Pulmonary artery endothelial cell (primary cell): ENCODE measurements at regions not wholly inside any gene's neighbourhood (a gene's known extent, or its start where the extent isn't known, plus 50 kb on each side); places are given as distances from the start of the nearest gene placed in this dataset.
"Not testable (repeated sequence)": the region's sequence is repeated elsewhere in the genome, so short reads cannot be mapped to it uniquely, and the experiment has no call there.

Experiments
- DNase-seq: peaks from one replicate; pipeline ENCODE4 v3.0.0-alpha.2; 2011; ENCODE audit warnings: low read depth, low spot score

- DNase-seq: no peak
Measured at GRCh38 chr1:178020968-178021640, 51.2 kb upstream of the SEC16B start.

- no peak for DNase-seq
Measured at GRCh38 chr1:178021950-178022349, 52.1 kb upstream of the SEC16B start.

GRCh38 chr1:178023181-178023618 lies 53.3 kb upstream of the SEC16B start:
- DNase-seq: no peak

GRCh38 chr1:178024504-178024903 lies 54.6 kb upstream of the SEC16B start:
- no peak for DNase-seq

- DNase-seq: no peak
Measured at GRCh38 chr1:178025613-178026356, 55.9 kb upstream of the SEC16B start.

GRCh38 chr1:178028841-178029481 lies 59.1 kb upstream of the SEC16B start:
- DNase-seq: no peak

GRCh38 chr1:178030467-178030866 lies 60.6 kb upstream of the SEC16B start:
- no peak for DNase-seq

- peak; percentile 74 for DNase-seq
Measured at GRCh38 chr1:178031856-178032320, 62.0 kb upstream of the RASAL2 start.

GRCh38 chr1:178033019-178033418 lies 60.9 kb upstream of the RASAL2 start:
- DNase-seq: no peak

GRCh38 chr1:178034676-178035075 lies 59.2 kb upstream of the RASAL2 start:
- no peak for DNase-seq

- no peak for DNase-seq
Measured at GRCh38 chr1:178036090-178036489, 57.8 kb upstream of the RASAL2 start.

- DNase-seq: peak; percentile 33
Measured at GRCh38 chr1:178037510-178038253, 56.2 kb upstream of the RASAL2 start.

GRCh38 chr1:178038372-178038771 lies 55.5 kb upstream of the RASAL2 start:
- DNase-seq: no peak

GRCh38 chr1:178039891-178040290 lies 54.0 kb upstream of the RASAL2 start:
- no peak for DNase-seq

- DNase-seq: not testable (repeated sequence)
Measured at GRCh38 chr1:178043940-178044339, 50.0 kb upstream of the RASAL2 start.
